ENCODE measurements at regions not wholly inside any gene's neighbourhood (a gene's known extent, or its start where the extent isn't known, plus 50 kb on each side); places are given as distances from the start of the nearest gene placed in this dataset.

GRCh38 chr2:215702116-215702902 is 266.4 kb upstream of the FN1 start:
- ATAC-seq (no peak), DNase-seq (ENCODE audit: low read depth, low spot score) (no peak), FAIRE-seq (no peak)
- 9% methylated on average over 7 of the region's 7 CpGs for WGBS (ENCODE audit: insufficient coverage, insufficient replicate concordance, low lambda C conversion rate, missing lambda C conversion rate)
- no peaks in the 10 kb centered on the region for H3K4me1 ChIP-seq (ENCODE audit: control insufficient read depth, insufficient read depth, low read length)
- no peak overlapping the region for H2AFZ ChIP-seq (ENCODE audit: control insufficient read depth, low read depth, low read length)
- SMC1A ChIA-PET (ENCODE audit: uncharacterized antibody, unreplicated experiment): interaction anchor here (0.7 to 2.4 kb wide), 15 partner anchors 10 to 246 kb away, joined by 3 to 9 read pairs (median 3); no protein-coding TSS in a partner anchor
- RAD21 ChIA-PET (ENCODE audit: unreplicated experiment): interaction anchor here (1.1 to 2.0 kb wide), 2 partner anchors 109 to 137 kb away, joined by 5 read pairs; no protein-coding TSS in a partner anchor
- no peak overlapping the region for H3K4me3 ChIP-seq
- POLR2A ChIA-PET: interaction anchor here (0.6 to 1.9 kb wide), 2 partner anchors 10 to 235 kb away, joined by 5 read pairs; no protein-coding TSS in a partner anchor
- peaks cover 5% of the 10 kb centered on the region; the same call in 2 of the 3 replicates for H3K9me3 ChIP-seq (replicated peaks; ENCODE audit: control insufficient read depth, insufficient read depth, low read length)
- H3K36me3 ChIP-seq (ENCODE audit: control insufficient read depth in 2 of 2, insufficient read depth in 2 of 2, low read length in 1 of 2): no peaks in the 10 kb centered on the region
- no peak for TF ChIP-seq STAT1 (conservative IDR thresholded peaks at IDR 0.05)
- TF ChIP-seq ASH2L (IDR thresholded peaks at IDR 0.05; ENCODE audit: borderline replicate concordance, low read depth): no peak
- TF ChIP-seq ZNF274 (IDR thresholded peaks at IDR 0.05; ENCODE audit: insufficient read depth, insufficient read length): no peak
- no peak for TF ChIP-seq RFX5 (IDR thresholded peaks at IDR 0.05; ENCODE audit: low read depth, low read length)
- TF ChIP-seq SREBF2 (IDR thresholded peaks at IDR 0.05; ENCODE audit: low read length): no peak
- no peak for TF ChIP-seq CBX3 (IDR thresholded peaks at IDR 0.05; ENCODE audit: borderline replicate concordance, low read depth)
- BruUV-seq (replicated peaks): no TSS peak
- intact Hi-C loops (cut with micrococcal nuclease; ENCODE audit: unreplicated experiment): no loop called here
- no peaks in the 10 kb centered on the region for H4K20me1 ChIP-seq (ENCODE audit: control insufficient read depth, insufficient read depth)
- H3K27me3 ChIP-seq (replicated peaks in 1 of 2; ENCODE audit: control insufficient read depth in 2 of 2, insufficient read depth in 2 of 2, low read length in 1 of 2): no peaks in the 10 kb centered on the region
- H3K79me2 ChIP-seq (ENCODE audit: control insufficient read depth, insufficient read depth, low read length): no peaks in the 10 kb centered on the region
- in situ Hi-C loops (cut with MboI): no loop called here
- H3K9ac ChIP-seq (ENCODE audit: control insufficient read depth, insufficient read depth, low read length): no peak overlapping the region
- CTCF ChIA-PET: interaction anchor here (0.9 to 2.3 kb wide), 3 partner anchors 9 to 64 kb away, joined by 3 to 8 read pairs (median 3); no protein-coding TSS in a partner anchor
- H3K4me2 ChIP-seq (ENCODE audit: control insufficient read depth, insufficient read depth): no peak overlapping the region
- H3K27ac ChIP-seq (ENCODE audit: control insufficient read depth, insufficient read depth): no peak overlapping the region
